NB4 (cell line): ENCODE measurements at regions not wholly inside any gene's neighbourhood (a gene's known extent, or its start where the extent isn't known, plus 50 kb on each side); places are given as distances from the start of the nearest gene placed in this dataset.

Source experiments
- CTCF ChIP-seq: IDR thresholded peaks from one replicate; pipeline ENCODE4 v1.5.1; 2012; ENCODE audit warnings: low read depth, low read length
- MAX ChIP-seq: IDR thresholded peaks from 2 replicates; pipeline ENCODE4 v1.6.1; 2011; ENCODE audit warnings: low read depth, low read length

GRCh38 chr13:59360108-59360507 is 803.6 kb downstream of the DIAPH3 start:
- TF ChIP-seq CTCF (no peak), MAX (no peak)
